NCI-H187 (cell line): ENCODE measurements at regions not wholly inside any gene's neighbourhood (a gene's known extent, or its start where the extent isn't known, plus 50 kb on each side); places are given as distances from the start of the nearest gene placed in this dataset.
A peak's percentile ranks its signal among the peaks of the same experiment; 100 is the strongest.

Experiments used
- DNase-seq, 2 experiments: peaks; one replicate each; lab custom pipeline; 2025; lab: John Stamatoyannopoulos, UW

- no peak for DNase-seq
These were observed 136.7 kb upstream of the CWC22 start for GRCh38 chr2:180143633-180144337.

- DNase-seq: no peak
These were observed 134.5 kb upstream of the CWC22 start for GRCh38 chr2:180141600-180141999.

- DNase-seq: no peak
These were observed 126.6 kb upstream of the CWC22 start for GRCh38 chr2:180133736-180134135.

DNA sequence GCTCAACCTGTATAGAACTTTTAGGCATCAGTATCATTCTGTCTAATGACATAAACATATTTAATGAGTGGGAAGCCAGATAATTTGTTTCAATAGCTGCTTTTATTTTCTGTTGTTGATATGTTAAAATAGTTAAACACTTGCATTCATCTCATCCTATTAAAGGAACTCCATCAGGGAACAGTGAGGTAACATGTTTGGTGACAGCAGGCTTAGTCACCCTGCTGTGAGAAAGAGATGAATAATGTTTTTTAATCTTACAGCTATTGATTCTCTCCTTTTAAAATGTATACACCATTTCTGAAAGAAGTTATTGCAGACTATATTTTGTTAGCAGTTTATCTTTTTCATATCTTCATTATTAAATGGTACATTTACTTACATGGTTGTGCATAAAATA is 123.3 kb upstream of the CWC22 start:
- DNase-seq: no peak

DNA sequence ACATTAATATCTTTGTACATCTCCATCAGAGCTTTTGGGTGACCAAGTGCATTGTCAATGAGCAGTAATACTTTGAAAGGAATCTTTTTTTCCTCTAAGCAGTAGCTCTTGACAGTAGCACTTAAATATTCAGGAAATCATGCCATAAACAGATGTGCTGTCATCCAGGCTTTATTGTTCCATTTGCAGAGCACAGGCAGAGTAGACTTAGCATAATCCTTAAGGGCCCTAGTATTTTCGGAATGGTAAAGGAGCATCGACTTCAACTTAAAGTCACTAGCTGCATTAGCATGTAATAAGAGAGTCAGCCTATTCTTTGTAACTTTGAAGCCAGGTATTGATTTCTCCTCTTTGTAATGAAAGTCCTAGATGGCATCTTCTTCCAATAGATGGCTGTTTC is 121.8 kb upstream of the CWC22 start:
- no peak for DNase-seq

- peak in 1 of 2 experiments; percentile 2 for DNase-seq
These were observed 118.3 kb upstream of the CWC22 start for GRCh38 chr2:180125245-180125962.

DNA sequence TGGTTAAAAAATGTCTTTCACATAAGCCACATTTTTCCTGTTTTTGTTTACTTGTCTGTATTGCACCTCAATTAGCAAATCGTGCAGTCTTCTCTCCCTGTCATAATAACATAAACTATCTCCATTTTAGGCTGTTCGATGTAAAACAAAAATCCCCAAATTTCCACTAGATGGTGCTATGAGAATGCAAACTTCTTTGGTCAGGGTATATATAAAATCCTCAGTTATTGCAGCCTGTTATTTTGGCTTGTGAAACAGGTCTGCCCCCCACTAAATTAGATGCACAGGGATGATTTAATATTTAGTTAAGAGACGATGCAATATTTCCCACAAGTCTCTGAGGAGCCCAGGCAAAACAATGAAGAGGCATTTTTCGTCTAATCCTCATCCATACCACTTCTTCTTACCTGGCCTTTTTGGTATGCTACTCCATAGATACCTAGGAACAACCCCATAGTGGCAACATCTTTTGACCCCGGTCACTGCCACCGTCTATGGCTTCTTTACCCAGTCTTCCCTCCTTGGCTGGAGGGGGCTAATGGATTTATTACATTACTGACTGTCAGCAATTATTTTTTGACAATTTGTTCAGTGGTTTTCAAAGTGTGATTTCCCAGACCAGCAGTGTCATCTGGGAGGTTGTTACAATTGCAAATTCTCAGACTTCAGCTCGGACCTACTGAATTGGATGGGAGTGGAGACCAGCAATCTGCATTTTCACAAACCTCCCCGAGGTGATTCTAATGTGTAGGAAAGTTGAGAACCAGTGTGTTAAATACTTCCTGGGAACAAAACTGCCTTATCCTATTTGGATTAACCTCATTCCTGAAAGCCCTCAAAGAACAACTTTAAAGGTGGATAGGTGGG is 117.4 kb upstream of the CWC22 start:
- DNase-seq: peak in 1 of 2 experiments; percentile 26

DNA sequence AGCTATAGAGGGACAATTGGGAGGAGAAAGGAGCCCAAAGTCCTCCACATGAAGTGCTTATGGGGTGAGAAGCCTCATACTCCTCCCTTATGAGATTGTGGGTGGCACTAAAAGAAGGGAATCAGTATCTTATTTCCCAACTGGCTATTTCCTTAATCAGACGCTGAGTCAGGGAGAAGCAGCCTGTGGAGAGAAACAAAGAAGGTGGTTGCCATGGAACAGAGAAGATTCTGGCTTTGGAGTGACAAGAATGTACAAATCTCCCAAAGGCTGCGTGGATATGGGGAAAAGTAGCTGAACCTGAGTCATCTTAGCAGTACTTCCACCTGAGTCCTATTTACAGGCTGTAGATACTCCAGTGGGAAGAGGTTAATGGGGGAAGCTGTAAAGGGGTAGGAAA is 115.8 kb upstream of the CWC22 start:
- no peak for DNase-seq

DNA sequence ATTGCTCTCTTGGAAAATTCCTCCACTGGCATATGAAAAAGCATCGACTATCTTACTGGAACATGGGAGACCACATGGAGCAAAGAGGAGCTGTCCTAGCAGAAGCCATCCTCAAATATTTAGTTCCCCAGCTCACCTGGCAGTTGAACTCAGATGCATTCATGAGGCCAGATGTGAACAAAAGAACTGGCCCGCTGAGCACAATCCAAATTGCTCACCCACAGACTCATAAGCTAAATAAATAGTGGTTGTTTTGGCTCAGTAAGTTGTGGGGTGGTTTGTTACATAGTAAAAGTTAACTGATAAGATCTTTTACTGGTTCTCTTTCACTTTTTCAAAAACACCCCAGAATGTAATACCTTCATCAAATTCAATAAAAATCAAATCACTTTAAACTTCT is 108.6 kb upstream of the CWC22 start:
- no peak for DNase-seq

DNA sequence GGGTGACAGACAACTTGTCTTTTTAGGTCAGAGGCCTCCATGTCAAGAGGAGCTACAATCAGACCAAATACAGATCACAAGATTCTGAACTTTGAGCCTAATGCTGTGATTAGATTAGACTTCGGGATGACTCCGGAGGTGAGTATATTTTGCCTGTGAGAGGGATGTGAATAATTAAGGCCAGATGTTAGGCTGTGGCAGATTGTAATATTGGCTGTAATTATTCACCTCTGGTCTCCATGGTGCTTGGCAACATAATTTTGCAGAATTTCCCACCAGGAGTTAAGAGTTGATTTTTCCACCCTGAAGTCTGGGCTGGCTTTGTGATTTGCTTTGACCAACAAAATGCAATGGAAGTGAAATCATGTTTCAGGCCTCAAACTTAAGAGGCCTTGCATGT is 108.2 kb upstream of the CWC22 start:
- DNase-seq: no peak

GRCh38 chr2:180111901-180112300 is 104.8 kb upstream of the CWC22 start:
- DNase-seq: no peak

DNA sequence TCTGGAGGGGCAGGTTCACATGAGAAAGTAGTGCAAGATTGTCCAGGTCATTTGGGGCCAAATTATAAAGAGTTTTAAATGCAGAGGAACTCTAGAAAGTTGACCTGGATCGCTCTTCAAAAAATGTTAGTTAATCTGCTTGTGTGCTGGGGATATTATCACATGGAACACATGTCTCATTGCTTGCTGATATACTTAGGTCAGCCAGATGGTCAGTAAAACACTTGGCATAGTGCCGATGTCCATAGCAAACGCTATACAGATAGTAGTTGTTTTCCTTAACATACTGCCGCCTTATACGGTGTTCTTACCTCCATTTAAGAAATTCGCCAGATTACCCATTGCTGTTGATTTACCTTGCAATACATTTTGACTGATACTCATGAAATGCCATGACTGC is 103.4 kb upstream of the CWC22 start:
- no peak for DNase-seq

DNA sequence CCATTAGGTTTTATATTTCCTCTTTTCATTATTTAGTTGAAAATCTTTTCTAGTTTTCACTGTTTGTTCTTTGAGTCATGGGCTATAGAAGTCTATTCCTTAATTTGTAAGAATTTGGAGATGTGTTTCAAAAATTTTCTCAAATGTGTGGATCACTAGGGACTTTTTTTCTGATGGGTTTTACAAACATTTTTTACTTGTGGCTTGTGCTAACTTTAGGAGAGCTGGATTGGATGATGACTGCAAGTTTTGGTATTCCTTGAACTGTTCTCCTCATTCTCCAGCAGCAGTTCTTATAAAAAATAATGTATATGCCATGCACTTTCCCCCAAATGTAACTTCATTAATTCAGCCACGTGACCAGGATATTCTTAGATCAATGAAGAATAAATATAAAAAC is 94.7 kb upstream of the CWC22 start:
- no peak for DNase-seq

DNA sequence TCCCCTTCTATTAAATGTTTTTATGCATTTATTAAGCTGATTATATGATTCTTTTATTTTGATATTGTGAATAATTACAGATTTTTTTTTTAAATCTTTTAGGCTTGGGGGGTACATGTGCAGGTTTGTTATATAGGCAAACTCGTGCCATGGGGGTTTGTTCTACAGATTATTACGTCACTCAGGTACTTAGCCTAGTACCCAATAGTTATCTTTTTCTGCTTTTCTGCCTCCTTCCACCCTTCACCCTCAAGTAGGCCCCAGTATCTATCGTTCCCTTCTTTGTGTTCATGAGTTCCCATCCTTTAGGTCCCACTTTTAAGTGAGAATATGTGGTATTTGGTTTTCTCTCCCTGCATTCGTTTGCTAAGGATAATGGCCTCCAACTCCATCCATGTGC is 92.2 kb upstream of the CWC22 start:
- no peak for DNase-seq

DNA sequence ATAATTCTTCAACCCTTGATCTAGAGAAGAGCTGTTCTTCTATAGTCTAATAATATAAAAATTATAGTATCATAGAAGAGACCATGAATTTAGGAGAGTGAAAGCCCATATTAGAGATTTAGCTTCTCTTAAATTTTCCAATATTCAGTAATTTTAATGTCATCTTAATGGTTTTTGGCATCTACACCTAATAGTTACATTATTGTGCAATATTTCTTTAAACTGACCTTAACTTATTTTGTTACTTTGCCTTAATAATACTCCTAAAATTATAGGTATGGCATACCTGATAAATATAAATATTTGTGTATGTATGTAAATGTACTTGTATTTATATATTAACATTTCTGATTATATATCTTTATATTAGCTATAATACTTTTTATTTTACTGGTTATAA is 78.0 kb upstream of the CWC22 start:
- DNase-seq: no peak

GRCh38 chr2:180077295-180077906 is 70.3 kb upstream of the CWC22 start:
- DNase-seq: no peak

GRCh38 chr2:180075870-180076269 is 68.8 kb upstream of the CWC22 start:
- DNase-seq: no peak

DNA sequence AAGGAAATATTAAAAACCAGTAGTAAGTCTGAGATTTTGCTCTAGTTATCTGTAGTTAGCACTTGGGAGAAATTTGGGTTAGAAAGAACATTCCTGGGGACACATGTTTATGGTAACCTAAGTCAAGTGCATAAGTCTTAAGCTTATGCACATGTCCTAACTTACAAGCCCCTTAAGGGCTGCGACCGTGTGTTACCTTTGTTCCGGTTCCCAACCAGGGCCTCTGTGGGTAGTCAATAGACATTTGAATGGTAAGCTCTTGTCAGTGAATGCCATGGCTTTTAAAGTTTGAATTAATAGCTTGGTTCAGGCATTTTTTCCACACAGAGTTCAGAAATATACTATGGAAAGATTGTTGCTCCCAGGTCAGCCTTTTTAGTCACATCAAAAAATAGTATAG is 64.7 kb upstream of the CWC22 start:
- DNase-seq: no peak

DNA sequence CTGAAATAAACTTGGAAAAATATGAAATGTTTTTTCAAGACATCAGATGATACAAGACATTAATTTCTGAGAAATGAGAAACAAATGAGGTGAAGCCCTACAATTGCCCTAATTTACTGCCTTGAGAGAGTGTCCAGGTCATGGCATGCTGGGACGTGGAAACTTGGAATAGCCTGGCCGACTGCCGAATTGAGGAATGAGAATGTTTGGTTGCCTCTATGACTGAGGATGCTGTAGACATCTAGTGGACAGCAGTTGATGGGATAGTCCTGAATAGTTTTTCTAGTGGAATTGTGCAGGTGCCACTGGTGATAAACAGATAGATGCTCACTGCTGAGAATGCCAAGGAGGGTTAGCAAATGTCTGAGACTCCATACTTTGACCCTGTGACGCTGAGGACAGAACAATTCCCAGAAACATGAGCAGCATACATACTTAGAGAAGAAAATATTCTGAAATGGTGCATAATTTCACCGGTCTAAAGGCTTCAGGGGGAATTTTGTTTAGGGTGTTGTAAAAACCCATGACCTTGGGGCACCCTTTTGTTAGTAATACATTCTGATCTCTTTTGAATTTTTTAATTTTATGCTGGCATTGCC is 56.5 kb upstream of the CWC22 start:
- DNase-seq: no peak

GRCh38 chr2:180062178-180062577 is 55.1 kb upstream of the CWC22 start:
- DNase-seq: no peak

GRCh38 chr2:180061546-180061945 is 54.4 kb upstream of the CWC22 start:
- no peak for DNase-seq

GRCh38 chr2:180061085-180061484 is 54.0 kb upstream of the CWC22 start:
- no peak for DNase-seq
